Progenitor cell of endocrine pancreas (in vitro differentiated cells): ENCODE measurements at regions not wholly inside any gene's neighbourhood (a gene's known extent, or its start where the extent isn't known, plus 50 kb on each side); places are given as distances from the start of the nearest gene placed in this dataset.

Experiments used
- DNase-seq: peaks from one replicate; pipeline ENCODE4 v3.0.0; 2021; ENCODE audit warnings: low spot score; ENCODE audit not compliant: unreplicated experiment
- H3K27ac Mint-ChIP-seq: 2 replicates; pipeline ENCODE4 v1.8.0; 2021; ENCODE audit warnings: mild to moderate bottlenecking, moderate library complexity, mixed read lengths
- H3K27me3 Mint-ChIP-seq: 2 replicates; pipeline ENCODE4 v1.8.0; 2021; ENCODE audit warnings: mixed read lengths
- H3K36me3 Mint-ChIP-seq: 2 replicates; pipeline ENCODE4 v1.8.0; 2022; ENCODE audit warnings: mixed read lengths; ENCODE audit not compliant: insufficient read depth
- H3K4me1 Mint-ChIP-seq: 2 replicates; pipeline ENCODE4 v1.8.0; 2021; ENCODE audit warnings: low read depth, mixed read lengths
- H3K4me3 Mint-ChIP-seq: 2 replicates; pipeline ENCODE4 v1.8.0; 2021; ENCODE audit warnings: low read depth, mild to moderate bottlenecking, moderate library complexity, mixed read lengths
- H3K9me3 Mint-ChIP-seq: 2 replicates; pipeline ENCODE4 v1.8.0; 2021; ENCODE audit warnings: low read depth, mixed read lengths
- TF ChIP-seq, protein P1 (sequence below): fragments of 200-600 bp; sonication (generic); IDR thresholded peaks from one replicate; pipeline ENCODE4 v1.5.0; 2021; ENCODE audit warnings: antibody characterized with exemption, mild to moderate bottlenecking; ENCODE audit not compliant: unreplicated experiment

DNA sequence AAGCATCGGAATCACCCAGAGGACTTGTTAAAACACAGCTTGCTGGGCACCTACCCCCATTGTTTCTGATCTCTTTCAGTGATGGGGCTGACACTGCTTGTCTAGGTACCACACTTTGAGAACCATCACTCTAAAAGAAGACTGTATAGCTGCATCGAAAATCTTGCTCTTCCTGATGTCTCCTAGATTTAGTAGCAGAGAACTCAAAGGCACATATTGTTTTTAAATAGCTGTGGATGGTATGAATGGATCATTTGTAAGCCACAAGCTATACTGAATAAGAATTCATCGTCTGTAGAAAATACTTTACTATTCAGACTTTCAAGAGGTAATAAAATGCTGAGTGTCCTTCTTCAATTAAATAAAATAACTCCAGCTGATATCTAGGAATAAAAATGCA is 405.4 kb downstream of the ANKRD50 start:
- Mint-ChIP-seq H3K27me3 (no peaks in the 10 kb centered on the region), H3K36me3 (no peaks in the 10 kb centered on the region), H3K9me3 (no peaks in the 10 kb centered on the region), H3K4me1 (no peaks in the 10 kb centered on the region), H3K27ac (no peak overlapping the region), H3K4me3 (no peak overlapping the region)
- TF ChIP-seq, protein P1, sequence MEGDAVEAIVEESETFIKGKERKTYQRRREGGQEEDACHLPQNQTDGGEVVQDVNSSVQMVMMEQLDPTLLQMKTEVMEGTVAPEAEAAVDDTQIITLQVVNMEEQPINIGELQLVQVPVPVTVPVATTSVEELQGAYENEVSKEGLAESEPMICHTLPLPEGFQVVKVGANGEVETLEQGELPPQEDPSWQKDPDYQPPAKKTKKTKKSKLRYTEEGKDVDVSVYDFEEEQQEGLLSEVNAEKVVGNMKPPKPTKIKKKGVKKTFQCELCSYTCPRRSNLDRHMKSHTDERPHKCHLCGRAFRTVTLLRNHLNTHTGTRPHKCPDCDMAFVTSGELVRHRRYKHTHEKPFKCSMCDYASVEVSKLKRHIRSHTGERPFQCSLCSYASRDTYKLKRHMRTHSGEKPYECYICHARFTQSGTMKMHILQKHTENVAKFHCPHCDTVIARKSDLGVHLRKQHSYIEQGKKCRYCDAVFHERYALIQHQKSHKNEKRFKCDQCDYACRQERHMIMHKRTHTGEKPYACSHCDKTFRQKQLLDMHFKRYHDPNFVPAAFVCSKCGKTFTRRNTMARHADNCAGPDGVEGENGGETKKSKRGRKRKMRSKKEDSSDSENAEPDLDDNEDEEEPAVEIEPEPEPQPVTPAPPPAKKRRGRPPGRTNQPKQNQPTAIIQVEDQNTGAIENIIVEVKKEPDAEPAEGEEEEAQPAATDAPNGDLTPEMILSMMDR, result no peak
- DNase-seq, result no peak

DNA sequence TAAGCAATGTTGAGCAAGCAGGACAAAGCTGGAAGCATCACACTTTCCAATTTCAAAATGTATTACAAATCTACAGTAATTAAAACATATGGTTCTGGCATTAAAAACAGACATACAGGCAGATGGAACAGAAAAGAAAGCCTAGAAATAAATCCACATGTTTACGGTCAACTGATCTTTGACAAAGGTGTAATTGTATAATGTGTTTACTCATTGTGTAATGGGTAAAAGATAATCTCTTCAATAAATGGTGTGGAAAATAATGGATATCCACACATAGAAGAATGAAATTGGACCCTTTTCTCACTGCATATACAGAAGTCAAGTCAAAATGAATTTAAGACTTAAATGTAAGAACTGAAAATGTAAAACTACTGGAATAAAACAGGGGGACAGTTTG is 394.2 kb downstream of the ANKRD50 start:
- Mint-ChIP-seq H3K9me3 (peaks cover 8% of the 10 kb centered on the region), H3K27ac (no peak overlapping the region), H3K27me3 (no peaks in the 10 kb centered on the region), H3K4me1 (peaks cover 5% of the 10 kb centered on the region), H3K36me3 (no peaks in the 10 kb centered on the region), H3K4me3 (no peak overlapping the region)
- TF ChIP-seq, protein P1, result no peak
- no peak for DNase-seq

DNA sequence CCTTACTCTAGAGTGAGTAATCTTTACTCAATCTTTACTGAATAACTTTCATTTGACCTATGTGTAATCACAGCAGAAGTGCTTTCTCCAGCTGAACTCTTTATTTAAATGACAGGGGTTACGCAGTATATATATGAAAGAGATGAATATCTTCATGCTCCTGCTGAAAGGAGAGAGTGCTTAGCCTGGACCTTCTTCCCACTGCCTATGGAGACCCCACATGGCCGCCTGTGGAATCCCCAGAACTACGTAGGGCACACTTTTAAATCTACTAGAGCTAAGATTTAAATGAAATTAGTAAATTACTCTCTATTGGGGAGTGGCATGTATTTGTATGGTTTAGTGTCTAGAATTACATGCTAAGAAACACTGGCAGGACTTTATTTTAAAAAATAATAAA is 391.2 kb downstream of the ANKRD50 start:
- Mint-ChIP-seq H3K27ac (no peak overlapping the region), H3K27me3 (no peaks in the 10 kb centered on the region), H3K4me3 (no peak overlapping the region), H3K36me3 (no peaks in the 10 kb centered on the region), H3K4me1 (no peaks in the 10 kb centered on the region), H3K9me3 (no peaks in the 10 kb centered on the region)
- TF ChIP-seq, protein P1, result no peak
- DNase-seq, result no peak

DNA sequence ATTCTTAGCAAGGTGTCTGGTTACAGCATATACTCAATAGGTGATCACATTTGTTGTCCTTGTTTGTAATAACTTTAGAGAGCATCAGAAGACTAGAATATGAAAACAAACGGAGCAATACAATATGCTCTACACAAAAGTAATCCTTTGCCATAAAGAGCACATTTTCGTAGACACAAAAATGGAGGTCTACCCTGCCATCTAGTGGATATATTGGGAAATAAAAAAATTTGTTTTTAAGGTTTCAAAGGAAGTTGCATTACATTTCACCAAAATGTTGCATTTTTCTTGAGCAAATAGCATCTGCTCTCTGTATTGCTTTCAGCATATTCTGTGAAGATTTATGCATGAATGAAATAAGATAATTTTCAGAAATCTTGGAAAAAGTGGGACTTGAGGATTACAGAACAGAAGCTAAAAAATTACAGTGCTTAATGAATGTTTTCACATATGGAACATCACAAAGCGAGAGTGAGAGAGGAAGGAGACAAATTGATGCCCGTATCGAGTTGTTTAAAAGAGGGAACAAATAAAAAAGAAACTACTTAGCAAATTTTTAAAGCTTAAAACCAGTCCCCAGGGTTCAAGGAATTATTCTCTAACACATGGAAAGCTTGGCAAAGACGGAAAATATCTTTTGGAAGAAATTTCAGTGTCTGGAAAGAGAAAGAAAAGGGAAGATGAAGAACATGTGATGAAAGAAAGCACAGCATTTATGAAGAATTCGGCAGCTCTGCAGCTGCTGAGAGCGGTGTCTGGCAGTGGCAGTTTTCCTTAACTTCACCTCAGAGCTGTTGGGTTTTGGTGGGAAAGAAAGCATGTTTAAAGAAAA is 390.1 kb downstream of the ANKRD50 start:
- no peak for DNase-seq
- Mint-ChIP-seq H3K36me3 (no peaks in the 10 kb centered on the region), H3K4me3 (no peak overlapping the region), H3K9me3 (no peaks in the 10 kb centered on the region), H3K4me1 (no peaks in the 10 kb centered on the region), H3K27ac (no peak overlapping the region), H3K27me3 (no peaks in the 10 kb centered on the region)
- TF ChIP-seq, protein P1, result peak; percentile 70

DNA sequence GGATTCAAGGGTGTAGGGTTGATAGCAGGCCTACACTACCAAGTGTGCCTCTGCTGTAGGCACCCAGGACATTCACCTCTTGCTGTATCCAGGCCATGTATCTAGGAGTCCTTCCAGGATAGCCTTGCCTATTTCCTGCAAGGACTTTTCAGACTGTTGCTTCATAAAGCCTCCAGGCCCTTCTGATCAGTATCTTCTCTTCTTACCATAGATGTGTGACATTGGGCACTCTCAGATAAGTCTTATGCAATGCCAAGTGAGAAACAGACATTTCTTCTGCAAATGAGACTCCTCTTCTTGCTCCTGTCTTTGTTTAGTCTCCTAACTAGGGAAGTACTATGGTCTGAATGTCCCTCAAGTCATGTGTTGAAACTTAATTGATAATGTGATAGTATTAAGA is 386.8 kb downstream of the ANKRD50 start:
- no peak for DNase-seq
- TF ChIP-seq, protein P1, result no peak
- H3K27ac Mint-ChIP-seq, result no peak overlapping the region
- no peaks in the 10 kb centered on the region for H3K9me3 Mint-ChIP-seq
- H3K27me3 Mint-ChIP-seq, result no peaks in the 10 kb centered on the region
- no peak overlapping the region for H3K4me3 Mint-ChIP-seq
- no peaks in the 10 kb centered on the region for H3K36me3 Mint-ChIP-seq
- peaks cover 6% of the 10 kb centered on the region for H3K4me1 Mint-ChIP-seq
